HepG2 (cell line): ENCODE measurements at regions not wholly inside any gene's neighbourhood (a gene's known extent, or its start where the extent isn't known, plus 50 kb on each side); places are given as distances from the start of the nearest gene placed in this dataset.

Source experiments
- ATAC-seq: fragments of 200-7000 bp; cut with Tn5 transposase; 3 replicates; pipeline ENCODE4 v1.9.1; 2020; ENCODE audit warnings: mild to moderate bottlenecking, moderate library complexity
- BruUV-seq: library from RNA; stranded (reverse); fragments of 400-500 nt; replicated peaks from 2 replicates; lab custom pipeline; 2021; lab: Mats Ljungman, UMichigan
- CTCF ChIA-PET: fragments of 300-600 bp; formaldehyde crosslinking; extraction: SDS; loops from one replicate; lab custom pipeline; 2021; ENCODE audit warnings: low total read pairs, inconsistent platforms, low intra/inter-chr PET ratio; lab: Yijun Ruan, JAX
- POLR2A ChIA-PET: fragments of 350-600 bp; sonication (Branson Sonifier 250); formaldehyde crosslinking; loops from one replicate; lab custom pipeline; 2020; ENCODE audit warnings: antibody characterized with exemption, inconsistent platforms; lab: Yijun Ruan, JAX
- DNase-seq: peaks from one replicate; pipeline ENCODE4 v3.0.0-alpha.2; 2015; ENCODE audit warnings: low spot score
- FAIRE-seq: peaks from 3 replicates; lab custom pipeline; 2011; peaks lifted over from hg19 to GRCh38; lab: Jason Lieb, UNC
- H2AFZ ChIP-seq: one replicate; pipeline ENCODE4 v1.6.1; 2011; ENCODE audit warnings: low read length, inconsistent platforms
- H3K27ac ChIP-seq: fragments of 300-600 bp; 3 replicates; pipeline ENCODE4 v1.8.0; 2011; ENCODE audit warnings: mixed run types, mild to moderate bottlenecking, mixed read lengths, low read length, inconsistent platforms; ENCODE audit not compliant: insufficient read depth; ENCODE audit errors: extremely low read length
- H3K27me3 ChIP-seq, 2 experiments: fragments of 200-600 bp in 1 of 2; 2 replicates in 1 of 2; 3 replicates in 1 of 2; pipeline versions ENCODE4 v1.6.0 to v1.8.0; 2011; ENCODE audit warnings: low read length in 2 of 2, mild to moderate bottlenecking in 2 of 2, moderate library complexity in 2 of 2, inconsistent platforms in 1 of 2; ENCODE audit not compliant: insufficient read depth in 2 of 2, control insufficient read depth in 1 of 2
- H3K36me3 ChIP-seq, 2 experiments: fragments of 200-600 bp in 1 of 2; replicated peaks in 1 of 2; 2 replicates in 1 of 2; 3 replicates in 1 of 2; pipeline versions ENCODE4 v1.5.1 to v1.8.0; 2011; ENCODE audit warnings: low read length in 2 of 2, inconsistent platforms in 1 of 2; ENCODE audit not compliant: insufficient read depth in 2 of 2, control insufficient read depth in 1 of 2
- H3K4me1 ChIP-seq: 2 replicates; pipeline ENCODE4 v1.5.1; 2012; ENCODE audit warnings: low read length, inconsistent platforms; ENCODE audit not compliant: insufficient read depth
- H3K4me2 ChIP-seq: 2 replicates; pipeline ENCODE4 v1.6.0; 2011; ENCODE audit warnings: low read depth, low read length, inconsistent platforms
- H3K4me3 ChIP-seq, 3 experiments: fragments of 200-600 bp in 1 of 3; sonication (generic), shearing (Covaris generic) in 1 of 3; replicated peaks in 1 of 3; 2 replicates each; pipeline ENCODE4 v1.5.1; 2011 to 2016; ENCODE audit warnings: low read length in 3 of 3, inconsistent platforms in 2 of 3, low read depth in 2 of 3, mild to moderate bottlenecking in 2 of 3, control low read depth in 1 of 3, mixed read lengths in 1 of 3; ENCODE audit not compliant: insufficient read depth in 1 of 3
- H3K79me2 ChIP-seq: one replicate; pipeline ENCODE4 v1.6.1; 2011; ENCODE audit warnings: low read length, inconsistent platforms; ENCODE audit not compliant: insufficient read depth
- H3K9ac ChIP-seq: 2 replicates; pipeline ENCODE4 v1.6.0; 2011; ENCODE audit warnings: mild to moderate bottlenecking, low read depth, low read length, inconsistent platforms; ENCODE audit not compliant: insufficient read depth
- H3K9me3 ChIP-seq: 2 replicates; pipeline ENCODE4 v1.5.1; 2012; ENCODE audit warnings: mild to moderate bottlenecking, low read length
- H4K20me1 ChIP-seq: 2 replicates; pipeline ENCODE4 v1.6.0; 2011; ENCODE audit warnings: inconsistent platforms, mild to moderate bottlenecking, low read length, moderate library complexity; ENCODE audit not compliant: insufficient read depth
- CSRNP2 ChIP-seq: sonication (generic); formaldehyde crosslinking; conservative IDR thresholded peaks from 2 replicates; pipeline ENCODE4 v1.8.0; 2022; ENCODE audit warnings: low read depth, missing genetic modification reagents
- GABPA ChIP-seq, 2 experiments: IDR thresholded peaks; 2 replicates each; pipeline ENCODE4 v1.6.1; 2011 to 2016; ENCODE audit warnings: low read depth in 2 of 2, low read length in 1 of 2, missing biosample characterization in 1 of 2, missing genetic modification characterization in 1 of 2
- GMEB1 ChIP-seq: sonication (generic); formaldehyde crosslinking; IDR thresholded peaks from 2 replicates; pipeline ENCODE4 v1.5.1; 2020; ENCODE audit warnings: missing genetic modification reagents, mild to moderate bottlenecking, borderline replicate concordance
- HMG20A ChIP-seq: IDR thresholded peaks from 2 replicates; pipeline ENCODE4 v1.6.1; 2016; ENCODE audit warnings: borderline replicate concordance
- PBX3 ChIP-seq: sonication (generic); formaldehyde crosslinking; IDR thresholded peaks from 2 replicates; pipeline ENCODE4 v1.8.1; 2023; ENCODE audit warnings: missing genetic modification reagents, inconsistent platforms, borderline replicate concordance
- RAD21 ChIP-seq: fragments of 450-650 bp; formaldehyde crosslinking; IDR thresholded peaks from 2 replicates; pipeline ENCODE4 v1.5.0; 2020; ENCODE audit warnings: mild to moderate bottlenecking
- RCOR2 ChIP-seq: IDR thresholded peaks from 2 replicates; pipeline ENCODE4 v1.6.1; 2016; ENCODE audit warnings: missing biosample characterization, missing genetic modification reagents
- RXRA ChIP-seq: sonication (generic); formaldehyde crosslinking; IDR thresholded peaks from 2 replicates; pipeline ENCODE4 v1.5.1; 2020; ENCODE audit warnings: missing genetic modification reagents
- SIN3A ChIP-seq: IDR thresholded peaks from 2 replicates; pipeline ENCODE4 v1.6.1; 2011; ENCODE audit warnings: low read depth, mild to moderate bottlenecking, control low read depth, low read length, borderline replicate concordance
- TRIM24 ChIP-seq: sonication (generic); formaldehyde crosslinking; IDR thresholded peaks from 2 replicates; pipeline ENCODE4 v1.8.0; 2022; ENCODE audit warnings: mild to moderate bottlenecking, missing genetic modification reagents
- ZBTB14 ChIP-seq: sonication (generic); formaldehyde crosslinking; IDR thresholded peaks from 2 replicates; pipeline ENCODE4 v1.4.0; 2020; ENCODE audit warnings: missing genetic modification reagents
- ZNF576 ChIP-seq: sonication (generic); formaldehyde crosslinking; IDR thresholded peaks from 2 replicates; pipeline ENCODE4 v1.4.0; 2020; ENCODE audit warnings: mild to moderate bottlenecking, missing genetic modification reagents
- ZNF782 ChIP-seq: sonication (generic); formaldehyde crosslinking; IDR thresholded peaks from 2 replicates; pipeline ENCODE4 v1.4.0; 2020; ENCODE audit warnings: missing genetic modification reagents, mild to moderate bottlenecking, borderline replicate concordance
- ZNF891 ChIP-seq: sonication (generic); formaldehyde crosslinking; IDR thresholded peaks from 2 replicates; pipeline ENCODE4 v1.5.0; 2020; ENCODE audit warnings: mild to moderate bottlenecking, missing genetic modification reagents
- WGBS: methylation state at CpG from one replicate; pipeline ENCODE4 v1.1.6; 2017; ENCODE audit warnings: low lambda C conversion rate; 5-methylcytosine and 5-hydroxymethylcytosine counted together
- in situ Hi-C: cut with HindIII; loops from 2 replicates; pipeline ENCODE4 v1.10.0; 2017; ENCODE audit warnings: low pct_unique_long_range_greater_than_20kb; ENCODE audit not compliant: extremely low pct_ligation_motif_present
- intact Hi-C: fragments of 100-400 bp; cut with micrococcal nuclease; formaldehyde crosslinking; loops from one replicate; pipeline ENCODE4 v1.10.0; 2022; ENCODE audit not compliant: unreplicated experiment

GRCh38 chr6:129911732-129912131 lies 50.6 kb upstream of the TMEM244 start:
- H3K36me3 ChIP-seq: no peaks in the 10 kb centered on the region
- no peak overlapping the region for H3K27ac ChIP-seq
- intact Hi-C loops: no loop called here
- no peak overlapping the region for H3K9ac ChIP-seq
- no TSS peak for BruUV-seq
- no peaks in the 10 kb centered on the region for H3K4me1 ChIP-seq
- TF ChIP-seq RAD21 (CRISPR knock-in tag) (no peak), RXRA (CRISPR knock-in tag) (no peak), GMEB1 (CRISPR knock-in tag) (no peak), TRIM24 (CRISPR knock-in tag) (no peak), PBX3 (no peak), SIN3A (no peak), ZBTB14 (no peak), ZNF576 (CRISPR knock-in tag) (no peak), HMG20A (no peak), ZNF782 (CRISPR knock-in tag) (no peak), GABPA (IDR thresholded peaks at IDR 0.05; ENCODE audit: low read depth, low read length) (no peak), GABPA (CRISPR knock-in tag; IDR thresholded peaks at IDR 0.05; ENCODE audit: low read depth) (no peak), CSRNP2 (no peak), RCOR2 (no peak), ZNF891 (CRISPR knock-in tag) (no peak)
- no peak for FAIRE-seq
- no peaks in the 10 kb centered on the region for H4K20me1 ChIP-seq
- H3K4me2 ChIP-seq: no peak overlapping the region
- ATAC-seq: no peak
- DNase-seq: no peak
- no peak overlapping the region for H3K4me3 ChIP-seq
- H3K9me3 ChIP-seq: no peaks in the 10 kb centered on the region
- CTCF ChIA-PET: no interaction called here
- POLR2A ChIA-PET: no interaction called here
- no peak overlapping the region for H2AFZ ChIP-seq
- 0% methylated on average over 1 of the region's 1 CpG for WGBS
- no peaks in the 10 kb centered on the region for H3K79me2 ChIP-seq
- in situ Hi-C loops: no loop called here
- peaks cover 0 to 5% of the 10 kb centered on the region in 2 experiments; a peak in 1 of 5 replicates for H3K27me3 ChIP-seq
